SK-N-SH treated with all-trans-retinoic acid at 6 μM for 48 hours (cell line): ENCODE measurements at regions not wholly inside any gene's neighbourhood (a gene's known extent, or its start where the extent isn't known, plus 50 kb on each side); places are given as distances from the start of the nearest gene placed in this dataset.
"Not testable (repeated sequence)": the region's sequence is repeated elsewhere in the genome, so short reads cannot be mapped to it uniquely, and the experiment has no call there.

Source experiments
- ATAC-seq: fragments of 200-7000 bp; cut with Tn5 transposase; 3 replicates; pipeline ENCODE4 v1.9.1; 2020; ENCODE audit warnings: mild to moderate bottlenecking, moderate library complexity
- ARNTL ChIP-seq: fragments of 450-650 bp; formaldehyde crosslinking; IDR thresholded peaks from 2 replicates; pipeline ENCODE4 v1.5.0; 2020; ENCODE audit warnings: low read depth, mild to moderate bottlenecking, moderate library complexity, borderline replicate concordance
- BACH2 ChIP-seq: fragments of 250-450 bp; sonication (Bioruptor Pico); IDR thresholded peaks from 2 replicates; pipeline ENCODE4 v1.9.0; 2021; ENCODE audit warnings: mild to moderate bottlenecking, borderline replicate concordance
- CREB5 ChIP-seq: fragments of 250-450 bp; sonication (Bioruptor Pico); IDR thresholded peaks from 2 replicates; pipeline ENCODE4 v1.5.1; 2020; ENCODE audit warnings: low read depth, mild to moderate bottlenecking, moderate library complexity
- CSDC2 ChIP-seq: fragments of 250-450 bp; sonication (Bioruptor Pico); IDR thresholded peaks from 2 replicates; pipeline ENCODE4 v1.5.0; 2020; ENCODE audit warnings: mild to moderate bottlenecking, moderate library complexity
- ESRRG ChIP-seq: fragments of 250-450 bp; sonication (Bioruptor Pico); IDR thresholded peaks from 2 replicates; pipeline ENCODE4 v1.6.1; 2021; ENCODE audit warnings: mild to moderate bottlenecking
- GLIS3 ChIP-seq: fragments of 250-450 bp; sonication (Bioruptor Pico); IDR thresholded peaks from 2 replicates; pipeline ENCODE4 v1.5.0; 2020; ENCODE audit warnings: mild to moderate bottlenecking, moderate library complexity
- ISL1 ChIP-seq: fragments of 250-450 bp; sonication (Bioruptor Pico); IDR thresholded peaks from 2 replicates; pipeline ENCODE4 v2.1.2; 2022; ENCODE audit warnings: mild to moderate bottlenecking, moderate library complexity
- OSR1 ChIP-seq: fragments of 250-450 bp; sonication (Bioruptor Pico); IDR thresholded peaks from 2 replicates; pipeline ENCODE4 v1.8.0; 2022; ENCODE audit warnings: moderate library complexity, mild to moderate bottlenecking, inconsistent platforms
- PATZ1 ChIP-seq: fragments of 250-450 bp; sonication (Bioruptor Pico); IDR thresholded peaks from 2 replicates; pipeline ENCODE4 v1.8.0; 2020; ENCODE audit warnings: mild to moderate bottlenecking, moderate library complexity, borderline replicate concordance
- POU6F1 ChIP-seq: fragments of 250-450 bp; sonication (Bioruptor Pico); IDR thresholded peaks from 2 replicates; pipeline ENCODE4 v1.8.0; 2021; ENCODE audit warnings: low read depth, mild to moderate bottlenecking, moderate library complexity, borderline replicate concordance
- PPARA ChIP-seq: fragments of 250-450 bp; sonication (Bioruptor Pico); IDR thresholded peaks from 2 replicates; pipeline ENCODE4 v1.5.0; 2020; ENCODE audit warnings: mild to moderate bottlenecking, borderline replicate concordance
- RARB ChIP-seq: fragments of 250-450 bp; sonication (Bioruptor Pico); IDR thresholded peaks from 2 replicates; pipeline ENCODE4 v1.8.0; 2021; ENCODE audit warnings: mild to moderate bottlenecking, moderate library complexity
- SNAI2 ChIP-seq: fragments of 250-450 bp; sonication (Bioruptor Pico); IDR thresholded peaks from 2 replicates; pipeline ENCODE4 v1.5.0; 2020; ENCODE audit warnings: mild to moderate bottlenecking, moderate library complexity
- TCF4 ChIP-seq: fragments of 250-450 bp; sonication (Bioruptor Pico); IDR thresholded peaks from 2 replicates; pipeline ENCODE4 v1.8.0; 2021; ENCODE audit warnings: mild to moderate bottlenecking, moderate library complexity, borderline replicate concordance
- TOX ChIP-seq: fragments of 250-450 bp; sonication (Bioruptor Pico); IDR thresholded peaks from 2 replicates; pipeline ENCODE4 v1.8.0; 2021; ENCODE audit warnings: mild to moderate bottlenecking, moderate library complexity, borderline replicate concordance
- TSHZ2 ChIP-seq: fragments of 250-450 bp; sonication (Bioruptor Pico); IDR thresholded peaks from 2 replicates; pipeline ENCODE4 v1.5.0; 2020; ENCODE audit warnings: mild to moderate bottlenecking, moderate library complexity
- ZC3H10 ChIP-seq: fragments of 250-450 bp; sonication (Bioruptor Pico); IDR thresholded peaks from 2 replicates; pipeline ENCODE4 v1.5.1; 2021; ENCODE audit warnings: mild to moderate bottlenecking, moderate library complexity
- ZFP30 ChIP-seq: fragments of 450-650 bp; formaldehyde crosslinking; IDR thresholded peaks from 2 replicates; pipeline ENCODE4 v1.5.0; 2022; ENCODE audit warnings: mild to moderate bottlenecking, moderate library complexity
- ZNF565 ChIP-seq: fragments of 450-650 bp; formaldehyde crosslinking; conservative IDR thresholded peaks from 2 replicates; pipeline ENCODE4 v1.5.0; 2020; ENCODE audit warnings: low read depth, mild to moderate bottlenecking, moderate library complexity
- ZNF70 ChIP-seq: fragments of 450-650 bp; formaldehyde crosslinking; IDR thresholded peaks from 2 replicates; pipeline ENCODE4 v1.5.0; 2020; ENCODE audit warnings: mild to moderate bottlenecking, moderate library complexity
- ZNF8 ChIP-seq: fragments of 450-650 bp; formaldehyde crosslinking; IDR thresholded peaks from 2 replicates; pipeline ENCODE4 v1.5.0; 2020; ENCODE audit warnings: mild to moderate bottlenecking, moderate library complexity

GRCh38 chr19:28122734-28123133 lies 1090.2 kb downstream of the UQCRFS1 start:
- TF ChIP-seq ZNF8 (CRISPR knock-in tag) (no peak), CSDC2 (CRISPR knock-in tag) (no peak), ZNF565 (CRISPR knock-in tag) (no peak), GLIS3 (CRISPR knock-in tag) (no peak), ZFP30 (no peak), BACH2 (CRISPR knock-in tag) (no peak), CREB5 (CRISPR knock-in tag) (no peak), ESRRG (no peak), ZNF70 (CRISPR knock-in tag) (no peak), TOX (no peak), OSR1 (CRISPR knock-in tag) (no peak)
- TF ChIP-seq, all 23 proteins: peak for 0
- ATAC-seq = no peak

GRCh38 chr19:28118235-28118634 lies 1094.7 kb downstream of the UQCRFS1 start:
- TF ChIP-seq CSDC2 (CRISPR knock-in tag) = no peak
- TF ChIP-seq PPARA = no peak
- no peak for TF ChIP-seq TOX
- TF ChIP-seq ZNF8 (CRISPR knock-in tag) = no peak
- TF ChIP-seq ZNF70 (CRISPR knock-in tag) = no peak
- TF ChIP-seq ZC3H10 (CRISPR knock-in tag) = no peak
- no peak for TF ChIP-seq SNAI2 (CRISPR knock-in tag)
- TF ChIP-seq ISL1 (CRISPR knock-in tag) = no peak
- TF ChIP-seq ESRRG = no peak
- ATAC-seq = no peak

- TF ChIP-seq OSR1 (CRISPR knock-in tag) (no peak), ESRRG (no peak), TSHZ2 (CRISPR knock-in tag) (no peak), POU6F1 (CRISPR knock-in tag) (no peak), PATZ1 (CRISPR knock-in tag) (no peak), CSDC2 (CRISPR knock-in tag) (no peak), TOX (no peak), ARNTL (CRISPR knock-in tag) (no peak), GLIS3 (CRISPR knock-in tag) (no peak), ZNF565 (CRISPR knock-in tag) (no peak), RARB (CRISPR knock-in tag) (no peak), BACH2 (CRISPR knock-in tag) (no peak), TCF4 (CRISPR knock-in tag) (no peak), ZNF70 (CRISPR knock-in tag) (no peak)
- ATAC-seq = no peak
Measured at GRCh38 chr19:28117143-28117542, 1095.8 kb downstream of the UQCRFS1 start.

- ATAC-seq = not testable (repeated sequence)
Measured at GRCh38 chr19:28116379-28116778, 1096.6 kb downstream of the UQCRFS1 start.
